KMS-11 (cell line): ENCODE measurements at regions not wholly inside any gene's neighbourhood (a gene's known extent, or its start where the extent isn't known, plus 50 kb on each side); places are given as distances from the start of the nearest gene placed in this dataset.

Experiments used
- H2AFZ ChIP-seq: fragments of 200-600 bp; sonication (generic); 2 replicates; pipeline ENCODE4 v1.6.1; 2016; ENCODE audit warnings: antibody characterized with exemption, mixed run types, low read depth
- H3K27ac ChIP-seq: fragments of 200-600 bp; sonication (generic); 2 replicates; pipeline ENCODE4 v1.6.1; 2016; ENCODE audit warnings: mild to moderate bottlenecking, mixed run types
- H3K27me3 ChIP-seq: fragments of 200-600 bp; sonication (generic); 2 replicates; pipeline ENCODE4 v1.6.1; 2017; ENCODE audit warnings: mild to moderate bottlenecking, low read depth, mixed run types, moderate library complexity; ENCODE audit not compliant: insufficient read depth
- H3K36me3 ChIP-seq: fragments of 200-600 bp; sonication (generic); 2 replicates; pipeline ENCODE4 v1.6.1; 2017; ENCODE audit warnings: mild to moderate bottlenecking, mixed run types; ENCODE audit not compliant: insufficient read depth
- H3K4me1 ChIP-seq: fragments of 200-600 bp; sonication (generic); 2 replicates; pipeline ENCODE4 v1.6.1; 2016; ENCODE audit warnings: mild to moderate bottlenecking, low read depth, mixed run types; ENCODE audit not compliant: poor library complexity, severe bottlenecking
- H3K4me2 ChIP-seq: fragments of 200-600 bp; sonication (generic); 2 replicates; pipeline ENCODE4 v1.7.0; 2016; ENCODE audit warnings: mild to moderate bottlenecking, mixed run types
- H3K4me3 ChIP-seq: fragments of 200-600 bp; sonication (generic); IDR thresholded peaks from 2 replicates; pipeline ENCODE4 v1.6.1; 2017; ENCODE audit warnings: low read depth, low read length, mixed read lengths; ENCODE audit not compliant: insufficient read depth
- H3K79me2 ChIP-seq: fragments of 200-600 bp; sonication (generic); 2 replicates; pipeline ENCODE4 v1.6.1; 2016; ENCODE audit warnings: low read depth, mixed run types; ENCODE audit not compliant: insufficient read depth
- H3K9ac ChIP-seq: fragments of 200-600 bp; sonication (generic); 2 replicates; pipeline ENCODE4 v1.6.1; 2016; ENCODE audit warnings: mild to moderate bottlenecking, mixed run types
- H4K20me1 ChIP-seq: fragments of 200-600 bp; sonication (generic); 2 replicates; pipeline ENCODE4 v1.6.1; 2016; ENCODE audit warnings: mild to moderate bottlenecking, mixed run types; ENCODE audit not compliant: insufficient read depth
- TF ChIP-seq, protein P1 (sequence below): fragments of 200-600 bp; sonication (generic); conservative IDR thresholded peaks from 2 replicates; pipeline ENCODE4 v1.6.1; 2017; ENCODE audit warnings: low read depth, mild to moderate bottlenecking, antibody characterized with exemption, low read length, moderate library complexity, mixed read lengths

- no peak overlapping the region for H3K4me3 ChIP-seq
- no peak overlapping the region for H3K4me2 ChIP-seq
- H3K79me2 ChIP-seq, result no peaks in the 10 kb centered on the region
- H2AFZ ChIP-seq, result no peak overlapping the region
- H3K36me3 ChIP-seq, result no peaks in the 10 kb centered on the region
- no peaks in the 10 kb centered on the region for H3K27me3 ChIP-seq
- H3K9ac ChIP-seq, result no peak overlapping the region
- H4K20me1 ChIP-seq, result no peaks in the 10 kb centered on the region
- TF ChIP-seq, protein P1, sequence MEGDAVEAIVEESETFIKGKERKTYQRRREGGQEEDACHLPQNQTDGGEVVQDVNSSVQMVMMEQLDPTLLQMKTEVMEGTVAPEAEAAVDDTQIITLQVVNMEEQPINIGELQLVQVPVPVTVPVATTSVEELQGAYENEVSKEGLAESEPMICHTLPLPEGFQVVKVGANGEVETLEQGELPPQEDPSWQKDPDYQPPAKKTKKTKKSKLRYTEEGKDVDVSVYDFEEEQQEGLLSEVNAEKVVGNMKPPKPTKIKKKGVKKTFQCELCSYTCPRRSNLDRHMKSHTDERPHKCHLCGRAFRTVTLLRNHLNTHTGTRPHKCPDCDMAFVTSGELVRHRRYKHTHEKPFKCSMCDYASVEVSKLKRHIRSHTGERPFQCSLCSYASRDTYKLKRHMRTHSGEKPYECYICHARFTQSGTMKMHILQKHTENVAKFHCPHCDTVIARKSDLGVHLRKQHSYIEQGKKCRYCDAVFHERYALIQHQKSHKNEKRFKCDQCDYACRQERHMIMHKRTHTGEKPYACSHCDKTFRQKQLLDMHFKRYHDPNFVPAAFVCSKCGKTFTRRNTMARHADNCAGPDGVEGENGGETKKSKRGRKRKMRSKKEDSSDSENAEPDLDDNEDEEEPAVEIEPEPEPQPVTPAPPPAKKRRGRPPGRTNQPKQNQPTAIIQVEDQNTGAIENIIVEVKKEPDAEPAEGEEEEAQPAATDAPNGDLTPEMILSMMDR, result no peak
- H3K27ac ChIP-seq, result no peak overlapping the region
- H3K4me1 ChIP-seq, result no peaks in the 10 kb centered on the region
Measured at GRCh38 chr12:42689699-42690098, 100.2 kb upstream of the PRICKLE1 start.

DNA sequence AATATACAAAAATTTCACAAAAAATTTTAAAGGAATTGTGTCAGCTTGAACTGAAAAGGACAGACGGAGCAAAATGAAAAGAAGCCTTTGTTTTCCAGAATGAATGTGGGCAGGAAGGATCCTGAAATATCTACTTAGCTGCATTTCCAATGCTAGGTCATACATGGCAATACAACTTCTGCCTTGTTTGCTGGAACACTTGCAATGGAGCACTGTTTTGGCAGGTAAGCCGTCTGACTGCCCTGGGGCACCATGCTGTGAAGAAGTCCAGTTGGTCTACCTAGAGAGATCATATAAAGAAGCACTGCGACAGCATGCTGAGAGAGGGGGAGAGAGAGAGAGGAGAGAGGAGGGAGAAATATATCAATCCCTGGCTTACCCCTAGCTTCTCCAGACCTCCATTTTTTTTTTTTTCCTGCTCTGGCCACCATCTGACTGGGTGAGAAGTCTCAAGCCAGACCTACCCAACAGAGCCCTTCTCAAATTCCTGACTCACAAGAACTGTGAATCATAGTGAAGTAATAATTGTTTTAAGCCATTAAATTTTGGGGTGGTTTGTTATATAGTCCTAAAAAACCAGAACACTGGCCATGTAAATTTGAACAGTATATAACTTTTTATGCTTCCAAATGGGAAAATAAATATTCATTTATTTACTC is 97.1 kb upstream of the PRICKLE1 start:
- H4K20me1 ChIP-seq, result no peaks in the 10 kb centered on the region
- no peak overlapping the region for H2AFZ ChIP-seq
- no peak overlapping the region for H3K27ac ChIP-seq
- no peaks in the 10 kb centered on the region for H3K36me3 ChIP-seq
- H3K4me2 ChIP-seq, result no peak overlapping the region
- H3K9ac ChIP-seq, result no peak overlapping the region
- H3K27me3 ChIP-seq, result no peaks in the 10 kb centered on the region
- no peak overlapping the region for H3K4me3 ChIP-seq
- TF ChIP-seq, protein P1, result no peak
- H3K79me2 ChIP-seq, result no peaks in the 10 kb centered on the region
- H3K4me1 ChIP-seq, result no peaks in the 10 kb centered on the region

DNA sequence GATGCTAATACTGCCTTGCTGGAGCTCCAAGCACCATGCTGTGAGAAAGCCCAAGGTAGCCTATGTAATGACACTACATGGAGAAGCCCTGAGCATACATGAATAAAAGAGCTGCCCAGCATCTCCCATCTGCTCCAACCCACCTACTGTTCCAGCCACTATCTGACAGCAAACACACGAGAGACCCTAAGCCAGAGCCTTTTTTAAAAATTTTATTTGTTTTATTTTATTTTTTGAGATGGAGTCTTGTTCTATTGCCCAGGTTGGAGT is 95.2 kb upstream of the PRICKLE1 start:
- Histone ChIP-seq H3K4me2 (no peak overlapping the region), H4K20me1 (no peaks in the 10 kb centered on the region), H3K36me3 (no peaks in the 10 kb centered on the region), H2AFZ (no peak overlapping the region), H3K9ac (no peak overlapping the region), H3K4me3 (no peak overlapping the region), H3K27me3 (no peaks in the 10 kb centered on the region), H3K4me1 (peaks cover 2% of the 10 kb centered on the region), H3K27ac (no peak overlapping the region), H3K79me2 (no peaks in the 10 kb centered on the region)
- TF ChIP-seq, protein P1, result no peak

DNA sequence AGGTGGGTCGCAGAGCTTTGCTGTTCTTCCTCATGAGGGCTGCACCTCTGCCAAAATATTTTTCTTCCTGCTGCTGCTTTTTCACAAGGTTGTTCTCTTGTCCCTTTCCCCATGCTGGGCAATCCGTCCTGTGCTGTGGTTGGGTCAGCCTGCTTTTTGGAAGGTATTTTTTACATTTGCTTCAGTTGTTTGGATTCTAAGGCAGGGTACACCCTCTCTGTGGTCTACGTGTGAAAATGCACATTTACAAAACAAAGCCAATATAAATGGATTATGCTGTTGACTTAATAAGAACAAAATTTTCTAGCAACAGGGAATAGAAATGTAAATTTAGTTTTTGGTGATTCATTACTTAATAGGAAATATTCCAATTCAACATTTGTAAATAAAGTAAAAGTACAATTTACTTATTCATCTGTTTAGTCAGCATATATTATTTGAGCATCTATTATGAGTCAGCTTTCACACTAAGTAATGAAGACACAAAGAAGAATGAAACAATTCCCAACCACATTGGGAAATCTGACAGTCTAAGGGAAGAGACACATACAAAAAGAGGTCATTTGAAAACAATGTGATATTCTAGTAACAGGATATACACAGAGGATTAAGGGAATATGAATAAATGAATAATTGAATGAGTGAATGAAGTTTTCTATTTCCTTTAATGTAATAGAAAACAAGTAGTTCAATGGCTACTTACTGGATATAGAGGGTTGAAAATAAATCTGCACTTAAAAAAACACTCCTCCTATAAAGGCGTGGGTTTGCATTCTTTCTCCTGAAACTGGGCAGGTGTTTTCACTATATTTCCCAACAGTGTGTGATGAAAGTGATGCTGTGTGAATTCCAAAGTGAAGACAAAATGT is 94.6 kb upstream of the PRICKLE1 start:
- TF ChIP-seq, protein P1, result no peak
- no peak overlapping the region for H3K4me2 ChIP-seq

More for the DNA sequence above, 94.6 kb upstream of the PRICKLE1 start:
- no peak overlapping the region for H3K4me3 ChIP-seq
- no peaks in the 10 kb centered on the region for H4K20me1 ChIP-seq
- H3K4me1 ChIP-seq, result peaks cover 7% of the 10 kb centered on the region
- H3K36me3 ChIP-seq, result no peaks in the 10 kb centered on the region
- no peaks in the 10 kb centered on the region for H3K79me2 ChIP-seq
- H3K27me3 ChIP-seq, result no peaks in the 10 kb centered on the region
- no peak overlapping the region for H3K9ac ChIP-seq
- H3K27ac ChIP-seq, result no peak overlapping the region
- no peak overlapping the region for H2AFZ ChIP-seq
